GM21360 (cell line): ENCODE measurements at regions not wholly inside any gene's neighbourhood (a gene's known extent, or its start where the extent isn't known, plus 50 kb on each side); places are given as distances from the start of the nearest gene placed in this dataset.
"Not testable (repeated sequence)": the region's sequence is repeated elsewhere in the genome, so short reads cannot be mapped to it uniquely, and the experiment has no call there.

Source experiments
- ATAC-seq: cut with Tn5 transposase; IDR thresholded peaks from one replicate; pipeline ENCODE4 v1.9.1; 2021; ENCODE audit warnings: mild to moderate bottlenecking, moderate library complexity; ENCODE audit not compliant: unreplicated experiment

DNA sequence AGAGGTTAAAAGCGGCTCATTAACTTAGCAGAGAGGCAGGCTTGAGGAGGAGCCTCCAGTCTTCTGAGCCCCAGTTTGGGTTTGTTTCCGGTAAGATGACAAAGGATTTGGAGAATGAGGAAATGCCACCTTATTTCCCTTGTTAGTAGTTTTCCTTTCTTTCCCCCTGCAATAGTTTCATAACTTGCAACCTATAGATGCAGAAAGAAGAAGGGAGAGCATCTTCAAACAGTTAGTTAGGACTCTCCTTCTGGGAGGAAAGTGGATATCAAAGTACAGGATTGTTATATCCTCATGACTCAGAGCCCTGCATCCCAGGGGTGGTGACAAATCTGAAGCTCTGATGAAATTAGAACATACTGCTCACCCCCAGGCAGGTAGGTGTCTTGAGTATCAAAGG, 180.7 kb upstream of the SLC38A2 start:
- ATAC-seq = no peak

DNA sequence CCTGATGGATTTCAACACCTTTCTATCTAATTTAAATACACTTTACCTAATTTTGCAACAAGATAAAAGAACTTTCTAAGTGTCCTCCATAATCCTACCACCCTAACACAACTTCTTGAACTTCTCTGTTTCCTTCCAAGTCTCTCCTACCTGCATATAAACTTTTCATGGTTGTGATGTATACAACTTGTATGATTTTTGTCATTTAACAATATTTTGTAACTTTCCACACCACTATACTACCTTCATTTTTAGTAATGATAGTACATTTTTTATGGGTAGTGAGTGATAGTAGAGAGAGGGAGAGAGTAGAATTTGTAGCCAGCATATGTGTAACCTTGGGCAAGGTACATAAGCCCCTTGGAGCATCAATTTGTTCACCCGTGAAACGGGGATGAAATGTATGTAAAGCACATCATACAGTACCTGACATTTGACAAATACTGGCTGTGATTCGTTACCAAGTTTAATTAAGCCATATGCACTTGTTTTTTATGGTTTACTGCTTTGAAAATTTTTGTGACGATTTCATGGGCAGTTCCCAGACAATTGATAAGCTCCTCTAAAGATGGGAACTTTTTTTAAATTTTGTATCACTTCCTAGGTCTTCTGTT, 177.8 kb upstream of the SLC38A2 start:
- no peak for ATAC-seq

DNA sequence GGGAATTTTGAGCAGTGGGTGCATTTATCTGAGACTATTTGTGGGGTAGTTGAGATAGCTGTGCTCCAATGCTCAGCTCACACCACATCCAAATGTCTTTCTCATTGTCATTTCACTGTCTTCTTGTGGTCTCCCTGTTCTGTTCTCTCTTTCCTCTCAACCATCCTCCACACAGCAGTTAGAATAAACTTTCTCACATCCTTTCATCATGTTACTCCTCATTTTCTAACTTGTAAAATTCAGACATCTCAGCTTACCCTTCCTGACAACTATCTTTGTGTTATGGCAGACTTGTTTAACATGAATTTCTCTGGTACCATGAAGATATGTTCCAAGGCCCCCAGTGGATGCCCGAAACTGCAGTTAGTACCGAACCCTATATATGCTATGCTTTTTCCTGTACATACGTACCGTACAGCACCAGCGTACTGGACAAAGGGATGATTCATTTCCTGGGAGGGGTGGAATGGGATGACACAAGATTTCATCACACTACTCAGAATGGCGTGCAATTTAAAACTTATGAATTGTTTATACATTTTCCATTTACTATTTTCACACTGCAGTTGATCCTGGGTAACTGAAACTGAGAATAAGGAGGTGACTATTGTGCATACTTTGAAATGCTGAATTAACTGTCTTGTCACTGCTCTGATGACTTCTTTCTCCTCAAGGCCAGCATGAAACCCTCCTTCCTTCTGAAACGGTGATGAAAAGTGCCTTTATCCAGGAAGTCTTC, 177.1 kb upstream of the SLC38A2 start:
- ATAC-seq = no peak

GRCh38 chr12:46548605-46549071, 176.1 kb upstream of the SLC38A2 start:
- no peak for ATAC-seq

GRCh38 chr12:46547421-46548354, 175.1 kb upstream of the SLC38A2 start:
- ATAC-seq = no peak

- peak; percentile 96 for ATAC-seq
Observed at GRCh38 chr12:46546634-46547273, 174.2 kb upstream of the SLC38A2 start.

GRCh38 chr12:46543378-46543795, 170.8 kb upstream of the SLC38A2 start:
- not testable (repeated sequence) for ATAC-seq

- no peak for ATAC-seq
Observed at GRCh38 chr12:46538976-46539375, 166.4 kb upstream of the SLC38A2 start.

GRCh38 chr12:46537387-46537955, 164.9 kb upstream of the SLC38A2 start:
- no peak for ATAC-seq

DNA sequence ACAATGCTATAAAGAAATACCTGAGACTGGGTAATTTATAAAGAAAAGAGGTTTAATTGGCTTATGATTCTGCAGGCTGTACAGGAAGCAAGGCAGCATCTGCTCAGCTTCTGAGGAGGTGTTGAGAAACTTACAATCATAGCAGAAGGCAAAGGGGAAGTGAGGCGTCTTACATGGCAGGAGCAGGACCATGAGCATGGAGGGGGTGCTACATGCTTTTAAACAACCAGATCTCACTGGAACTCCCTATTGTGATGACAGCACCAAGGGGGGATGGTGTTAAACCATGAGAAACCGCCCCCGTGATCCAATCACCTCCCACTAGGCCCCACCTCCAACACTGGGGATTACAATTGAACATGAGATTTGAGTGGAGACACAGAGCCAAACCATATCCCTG, 163.7 kb upstream of the SLC38A2 start:
- not testable (repeated sequence) for ATAC-seq

DNA sequence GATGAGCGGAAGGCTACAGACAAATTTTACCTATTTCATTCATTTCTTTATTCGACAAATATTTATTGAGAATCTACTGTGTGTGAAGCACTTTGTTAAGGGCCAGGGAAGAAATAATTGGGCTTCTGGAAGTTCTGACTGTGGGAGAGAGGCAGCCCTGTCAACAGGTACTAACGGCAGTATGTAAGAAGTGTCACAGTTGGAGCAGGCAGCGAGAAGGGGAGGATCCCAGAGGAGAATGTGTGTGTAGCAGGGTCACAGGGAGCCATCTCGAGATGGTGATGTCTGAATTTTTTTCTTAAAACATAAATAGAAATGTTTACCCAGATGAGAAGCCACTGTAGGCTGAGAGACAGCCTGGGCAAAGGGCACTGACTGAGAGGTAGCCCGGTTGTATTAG, 163.3 kb upstream of the SLC38A2 start:
- ATAC-seq = no peak

- no peak for ATAC-seq
Observed at GRCh38 chr12:46535376-46535775, 162.8 kb upstream of the SLC38A2 start.

- no peak for ATAC-seq
Observed at GRCh38 chr12:46534327-46534840, 161.8 kb upstream of the SLC38A2 start.

- no peak for ATAC-seq
Observed at GRCh38 chr12:46533723-46534122, 161.2 kb upstream of the SLC38A2 start.

- ATAC-seq = no peak
Observed at GRCh38 chr12:46531804-46532203, 159.2 kb upstream of the SLC38A2 start.

DNA sequence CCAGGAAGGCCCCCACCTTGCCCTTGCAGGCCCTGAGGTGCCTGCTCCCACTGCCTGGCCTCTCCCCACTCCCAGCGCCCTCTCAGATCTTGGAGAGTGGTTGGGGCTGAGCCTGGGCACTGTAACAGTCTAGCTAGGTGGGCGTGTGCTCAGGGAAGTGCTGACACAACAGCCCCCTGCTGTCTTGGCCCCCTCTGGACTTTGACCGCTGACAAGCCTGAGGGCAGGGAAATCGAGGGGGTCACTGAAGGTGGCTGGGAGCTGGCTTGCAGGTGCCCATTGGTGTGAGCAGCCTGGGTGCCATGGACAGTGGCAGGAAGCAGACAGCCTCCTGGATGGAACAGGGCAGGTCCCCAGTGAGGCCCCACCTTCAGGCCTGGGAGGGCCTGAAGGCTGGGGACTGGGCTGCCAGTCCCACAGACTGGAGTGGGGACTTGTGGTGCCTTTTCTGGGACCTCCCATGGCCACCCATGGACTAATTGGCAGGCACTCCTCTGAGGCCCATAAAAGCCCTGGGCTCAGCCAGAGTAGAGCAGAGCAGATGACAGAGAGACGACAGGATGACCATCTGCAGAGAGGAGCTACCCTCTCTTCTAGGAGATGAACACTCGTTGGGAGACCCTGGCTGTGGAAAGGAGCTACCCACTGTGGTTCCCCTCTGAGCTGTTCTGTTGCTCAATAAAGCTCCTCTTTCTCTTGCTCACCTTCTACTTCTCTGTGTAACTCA, 158.6 kb upstream of the SLC38A2 start:
- no peak for ATAC-seq

- no peak for ATAC-seq
Observed at GRCh38 chr12:46530373-46531056, 157.9 kb upstream of the SLC38A2 start.

DNA sequence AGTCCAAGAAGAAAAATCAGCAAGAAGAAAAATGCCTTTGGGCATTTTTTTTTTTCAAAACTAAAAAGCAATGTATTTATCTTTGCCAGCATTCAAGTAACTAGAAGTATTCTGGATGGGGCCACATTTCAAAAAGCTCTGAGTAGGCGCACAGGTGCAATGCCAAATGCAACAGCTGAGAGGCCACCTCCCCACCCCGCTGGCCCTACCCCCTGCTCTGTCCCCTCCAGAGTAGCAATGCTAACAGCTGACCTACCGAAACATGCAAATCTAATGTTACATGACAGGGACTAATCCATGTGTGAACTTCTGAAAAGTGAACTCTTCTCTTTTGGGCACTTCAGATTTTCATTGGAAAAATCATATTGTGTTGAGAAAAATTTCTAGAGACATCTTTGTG, 153.7 kb upstream of the SLC38A2 start:
- ATAC-seq = no peak

DNA sequence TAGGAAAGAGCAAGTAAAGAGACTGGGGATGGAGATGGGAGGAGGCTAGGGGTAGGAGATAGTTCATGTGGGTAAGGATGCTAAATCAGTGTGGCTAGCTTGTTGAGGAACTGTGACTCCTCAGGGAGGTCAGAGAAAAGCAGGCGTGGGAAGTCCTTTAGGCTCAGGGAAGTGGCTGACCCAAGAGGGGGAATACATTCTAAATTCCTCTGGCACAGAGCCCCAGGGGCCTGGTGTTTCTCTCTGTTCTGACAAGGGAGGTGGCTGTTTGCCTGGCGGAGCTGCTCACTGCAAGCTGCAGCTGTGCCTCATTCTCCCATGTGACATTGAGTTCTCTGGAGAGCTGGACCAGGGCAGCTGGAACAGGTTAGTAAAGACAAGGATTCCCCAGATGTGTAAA, 152.2 kb upstream of the SLC38A2 start:
- ATAC-seq = no peak
